ENCODE measurements at regions not wholly inside any gene's neighbourhood (a gene's known extent, or its start where the extent isn't known, plus 50 kb on each side); places are given as distances from the start of the nearest gene placed in this dataset.

DNA sequence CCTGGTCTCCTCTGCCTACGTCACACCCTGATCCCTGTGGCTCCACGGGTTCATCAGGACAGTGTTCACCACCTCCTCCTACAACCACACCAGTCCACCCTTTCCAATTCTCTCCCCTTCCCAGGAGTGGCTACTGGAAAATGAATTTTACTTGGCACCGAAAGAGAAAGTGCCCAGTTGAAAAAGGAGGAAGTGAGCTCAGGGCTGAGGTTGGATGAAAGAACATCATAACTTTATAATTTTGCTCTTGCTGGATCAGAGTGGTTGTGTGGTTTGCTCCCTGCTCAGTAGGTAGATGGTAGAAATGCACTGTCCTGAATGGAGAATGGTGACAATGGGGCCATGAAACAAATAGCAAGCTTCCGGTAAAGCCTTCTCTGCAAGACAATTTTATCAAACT, 140.3 kb upstream of the DDX18 start:
- no peak for TF ChIP-seq FOXP2 (optimal IDR thresholded peaks at IDR 0.05; ENCODE audit: borderline replicate concordance, extremely low read depth, extremely low read length, insufficient read depth)
- TF ChIP-seq SIN3A (IDR thresholded peaks at IDR 0.05; ENCODE audit: borderline replicate concordance, insufficient read depth, low read length), result no peak
- TF ChIP-seq TAF1 (IDR thresholded peaks at IDR 0.05; ENCODE audit: borderline replicate concordance, insufficient read depth, low read length), result no peak
- TF ChIP-seq POLR2AphosphoS5 (IDR thresholded peaks at IDR 0.05; ENCODE audit: low read depth, low read length), result no peak
- TF ChIP-seq, protein P1, sequence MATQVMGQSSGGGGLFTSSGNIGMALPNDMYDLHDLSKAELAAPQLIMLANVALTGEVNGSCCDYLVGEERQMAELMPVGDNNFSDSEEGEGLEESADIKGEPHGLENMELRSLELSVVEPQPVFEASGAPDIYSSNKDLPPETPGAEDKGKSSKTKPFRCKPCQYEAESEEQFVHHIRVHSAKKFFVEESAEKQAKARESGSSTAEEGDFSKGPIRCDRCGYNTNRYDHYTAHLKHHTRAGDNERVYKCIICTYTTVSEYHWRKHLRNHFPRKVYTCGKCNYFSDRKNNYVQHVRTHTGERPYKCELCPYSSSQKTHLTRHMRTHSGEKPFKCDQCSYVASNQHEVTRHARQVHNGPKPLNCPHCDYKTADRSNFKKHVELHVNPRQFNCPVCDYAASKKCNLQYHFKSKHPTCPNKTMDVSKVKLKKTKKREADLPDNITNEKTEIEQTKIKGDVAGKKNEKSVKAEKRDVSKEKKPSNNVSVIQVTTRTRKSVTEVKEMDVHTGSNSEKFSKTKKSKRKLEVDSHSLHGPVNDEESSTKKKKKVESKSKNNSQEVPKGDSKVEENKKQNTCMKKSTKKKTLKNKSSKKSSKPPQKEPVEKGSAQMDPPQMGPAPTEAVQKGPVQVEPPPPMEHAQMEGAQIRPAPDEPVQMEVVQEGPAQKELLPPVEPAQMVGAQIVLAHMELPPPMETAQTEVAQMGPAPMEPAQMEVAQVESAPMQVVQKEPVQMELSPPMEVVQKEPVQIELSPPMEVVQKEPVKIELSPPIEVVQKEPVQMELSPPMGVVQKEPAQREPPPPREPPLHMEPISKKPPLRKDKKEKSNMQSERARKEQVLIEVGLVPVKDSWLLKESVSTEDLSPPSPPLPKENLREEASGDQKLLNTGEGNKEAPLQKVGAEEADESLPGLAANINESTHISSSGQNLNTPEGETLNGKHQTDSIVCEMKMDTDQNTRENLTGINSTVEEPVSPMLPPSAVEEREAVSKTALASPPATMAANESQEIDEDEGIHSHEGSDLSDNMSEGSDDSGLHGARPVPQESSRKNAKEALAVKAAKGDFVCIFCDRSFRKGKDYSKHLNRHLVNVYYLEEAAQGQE (IDR thresholded peaks at IDR 0.05; ENCODE audit: insufficient read depth in 1 of 2, low read depth in 2 of 2, low read length in 2 of 2), result no peak

DNA sequence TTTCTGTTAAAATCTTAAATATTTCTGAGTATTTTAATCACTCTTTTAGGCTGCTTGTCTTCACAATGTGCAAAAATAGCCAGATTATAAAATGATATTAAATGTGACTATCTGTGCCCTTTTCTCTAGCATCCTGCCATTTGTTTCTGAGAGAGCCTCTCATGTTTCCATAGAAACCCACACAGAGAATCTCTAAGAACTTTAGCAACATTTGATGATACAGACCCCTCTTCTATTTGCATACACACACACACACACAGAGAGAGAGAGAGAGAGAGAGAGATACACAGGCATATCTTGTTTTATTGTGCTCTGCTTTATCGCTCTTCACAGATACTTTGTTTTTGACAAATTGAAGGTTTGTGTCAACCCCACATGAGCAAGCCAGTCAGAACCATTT, 134.5 kb upstream of the DDX18 start:
- TF ChIP-seq FOXP2 (optimal IDR thresholded peaks at IDR 0.05; ENCODE audit: borderline replicate concordance, extremely low read depth, extremely low read length, insufficient read depth) (no peak), POLR2AphosphoS5 (IDR thresholded peaks at IDR 0.05; ENCODE audit: low read depth, low read length) (no peak), TAF1 (IDR thresholded peaks at IDR 0.05; ENCODE audit: borderline replicate concordance, insufficient read depth, low read length) (no peak), SIN3A (IDR thresholded peaks at IDR 0.05; ENCODE audit: borderline replicate concordance, insufficient read depth, low read length) (no peak)
- TF ChIP-seq, protein P1 (IDR thresholded peaks at IDR 0.05; ENCODE audit: insufficient read depth in 1 of 2, low read depth in 2 of 2, low read length in 2 of 2), result no peak

DNA sequence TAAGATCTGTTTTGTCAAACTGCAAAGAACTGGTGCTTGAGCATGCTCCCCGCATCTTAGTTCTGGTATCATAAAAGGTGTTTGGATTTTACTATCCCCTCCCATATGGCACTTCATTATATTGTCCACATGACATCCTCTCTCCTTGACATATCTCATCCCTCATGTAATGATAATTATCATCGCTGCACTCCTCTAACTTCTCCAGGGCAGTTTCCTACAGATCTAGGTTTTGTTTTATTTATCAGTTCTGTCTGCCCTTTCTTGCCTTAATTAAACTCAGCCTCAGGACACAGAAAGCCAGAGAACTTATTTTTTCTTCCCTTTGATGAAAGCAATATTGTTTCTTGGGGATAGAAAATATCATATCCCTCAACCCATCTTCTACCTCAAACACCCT, 129.6 kb upstream of the DDX18 start:
- TF ChIP-seq SIN3A (IDR thresholded peaks at IDR 0.05; ENCODE audit: borderline replicate concordance, insufficient read depth, low read length), result no peak
- TF ChIP-seq, protein P1 (IDR thresholded peaks at IDR 0.05; ENCODE audit: insufficient read depth in 1 of 2, low read depth in 2 of 2, low read length in 2 of 2), result no peak
- TF ChIP-seq TAF1 (IDR thresholded peaks at IDR 0.05; ENCODE audit: borderline replicate concordance, insufficient read depth, low read length), result no peak
- no peak for TF ChIP-seq POLR2AphosphoS5 (IDR thresholded peaks at IDR 0.05; ENCODE audit: low read depth, low read length)
- TF ChIP-seq FOXP2 (optimal IDR thresholded peaks at IDR 0.05; ENCODE audit: borderline replicate concordance, extremely low read depth, extremely low read length, insufficient read depth), result no peak

DNA sequence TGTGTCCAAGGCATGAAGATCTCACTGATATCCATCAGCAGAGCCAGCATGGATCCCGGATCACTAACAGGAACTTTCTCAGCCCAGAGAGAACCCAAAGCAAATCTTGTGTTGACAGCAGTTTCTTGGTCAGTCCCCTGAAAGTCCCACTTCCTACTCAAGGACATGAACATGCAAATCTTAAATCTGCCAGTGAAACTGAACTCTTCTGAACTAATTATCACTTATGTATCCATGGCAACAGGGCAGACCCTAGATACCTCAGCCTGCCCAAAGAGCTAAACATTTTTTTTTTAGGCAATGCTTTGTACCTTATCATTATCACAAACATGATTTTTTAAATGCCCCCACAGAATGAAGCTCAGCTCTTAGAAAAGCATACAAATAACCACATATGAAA, 127.8 kb upstream of the DDX18 start:
- TF ChIP-seq POLR2AphosphoS5 (IDR thresholded peaks at IDR 0.05; ENCODE audit: low read depth, low read length) (no peak), SIN3A (IDR thresholded peaks at IDR 0.05; ENCODE audit: borderline replicate concordance, insufficient read depth, low read length) (no peak), TAF1 (IDR thresholded peaks at IDR 0.05; ENCODE audit: borderline replicate concordance, insufficient read depth, low read length) (no peak), FOXP2 (optimal IDR thresholded peaks at IDR 0.05; ENCODE audit: borderline replicate concordance, extremely low read depth, extremely low read length, insufficient read depth) (no peak)
- TF ChIP-seq, protein P1 (IDR thresholded peaks at IDR 0.05; ENCODE audit: insufficient read depth in 1 of 2, low read depth in 2 of 2, low read length in 2 of 2), result no peak

DNA sequence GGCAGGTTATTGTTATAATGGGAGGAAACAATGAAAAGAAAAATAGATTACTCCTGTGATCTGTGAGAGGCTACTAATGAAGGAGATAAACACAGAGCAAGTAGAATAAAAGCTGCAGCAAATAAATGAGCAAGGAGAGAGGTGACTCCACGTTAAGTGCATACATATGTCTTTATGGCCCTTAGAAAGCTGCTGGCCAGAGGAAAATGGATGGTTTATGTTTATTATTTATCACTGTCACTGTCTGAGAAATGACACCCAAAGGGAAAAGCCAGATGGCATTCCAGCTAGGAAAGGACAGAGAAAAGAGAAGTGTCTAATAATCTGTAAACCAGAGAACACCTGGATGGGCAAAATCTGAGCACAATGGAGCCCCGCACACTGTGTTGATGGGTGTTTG, 122.9 kb upstream of the DDX18 start:
- TF ChIP-seq FOXP2 (optimal IDR thresholded peaks at IDR 0.05; ENCODE audit: borderline replicate concordance, extremely low read depth, extremely low read length, insufficient read depth) (no peak), POLR2AphosphoS5 (IDR thresholded peaks at IDR 0.05; ENCODE audit: low read depth, low read length) (no peak), SIN3A (IDR thresholded peaks at IDR 0.05; ENCODE audit: borderline replicate concordance, insufficient read depth, low read length) (no peak), TAF1 (IDR thresholded peaks at IDR 0.05; ENCODE audit: borderline replicate concordance, insufficient read depth, low read length) (no peak)
- TF ChIP-seq, protein P1 (IDR thresholded peaks at IDR 0.05; ENCODE audit: insufficient read depth in 1 of 2, low read depth in 2 of 2, low read length in 2 of 2), result no peak

Data from PFSK-1 (cell line).